Fibroblast of skin of back (primary cell): ENCODE measurements at regions not wholly inside any gene's neighbourhood (a gene's known extent, or its start where the extent isn't known, plus 50 kb on each side); places are given as distances from the start of the nearest gene placed in this dataset.

ENCODE experiments used
- DNase-seq: peaks from one replicate; pipeline ENCODE4 v3.0.0-alpha.2; 2013

DNA sequence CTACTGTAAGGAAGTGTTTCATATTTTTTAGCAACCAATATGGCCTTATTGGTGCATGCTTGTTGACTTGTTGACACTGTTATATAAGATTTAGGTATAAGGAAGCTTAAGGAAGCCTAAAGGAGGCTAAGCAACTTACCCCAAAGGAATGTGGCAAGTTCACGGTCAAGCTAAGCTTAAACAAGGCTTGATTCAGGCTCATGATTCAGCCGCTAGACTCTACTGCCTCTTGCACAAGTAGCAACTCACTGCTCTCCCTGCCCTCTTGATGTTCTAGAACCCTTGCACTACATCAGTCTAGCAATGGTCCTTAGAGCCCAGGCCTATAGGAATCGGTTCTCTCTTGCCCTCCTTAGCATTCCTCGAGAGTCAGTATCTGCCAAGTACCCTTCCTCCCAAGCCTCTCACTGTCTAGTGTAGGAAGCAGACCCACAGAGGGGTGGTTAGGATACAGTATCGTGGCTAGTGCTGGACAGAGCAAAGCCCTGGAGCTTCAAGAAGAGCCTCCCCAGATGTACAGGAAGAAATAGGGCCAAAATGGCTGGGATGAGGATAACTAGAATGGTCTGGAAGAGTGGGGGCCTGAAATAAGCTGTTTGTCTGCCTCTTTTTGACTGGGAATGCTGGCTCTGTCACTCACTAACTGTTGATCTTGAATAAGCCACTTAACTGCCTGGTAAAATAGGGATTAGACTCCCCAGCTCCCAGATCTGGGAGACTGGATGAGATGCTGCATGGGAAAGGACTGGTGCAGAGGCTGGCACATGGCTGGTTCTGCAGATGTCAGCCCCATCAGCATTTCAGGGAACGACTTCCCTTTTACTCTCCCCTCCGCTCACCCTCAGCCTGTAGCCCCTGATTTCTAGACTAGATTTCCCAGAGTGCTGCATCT, 122.2 kb downstream of the NAV1 start:
- no peak for DNase-seq

DNA sequence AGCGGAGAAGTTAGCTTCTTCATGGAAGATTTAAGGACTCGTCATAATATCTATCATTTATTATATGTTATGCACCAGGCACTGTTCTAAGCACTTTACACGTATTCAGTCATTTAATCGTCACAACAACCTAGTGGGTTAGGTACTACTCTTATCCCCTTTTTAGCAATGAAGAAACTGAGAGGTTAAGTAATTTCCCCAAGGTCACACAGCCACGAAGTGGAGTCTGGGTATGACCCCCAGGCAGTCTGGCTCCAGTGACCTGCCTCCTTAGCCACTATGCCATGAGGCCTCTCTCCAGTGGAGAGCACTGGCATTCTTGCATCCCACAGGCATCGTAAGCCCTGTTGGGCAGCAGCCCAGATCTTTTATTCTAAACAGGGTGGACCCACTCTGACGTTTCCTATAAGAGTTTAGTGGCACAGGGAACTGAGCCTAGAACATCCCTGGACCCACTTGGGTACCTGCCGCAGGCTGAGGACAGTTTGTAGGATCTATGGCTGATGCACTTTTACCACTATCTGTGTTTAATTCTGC, 123.0 kb downstream of the NAV1 start:
- DNase-seq, result no peak

DNA sequence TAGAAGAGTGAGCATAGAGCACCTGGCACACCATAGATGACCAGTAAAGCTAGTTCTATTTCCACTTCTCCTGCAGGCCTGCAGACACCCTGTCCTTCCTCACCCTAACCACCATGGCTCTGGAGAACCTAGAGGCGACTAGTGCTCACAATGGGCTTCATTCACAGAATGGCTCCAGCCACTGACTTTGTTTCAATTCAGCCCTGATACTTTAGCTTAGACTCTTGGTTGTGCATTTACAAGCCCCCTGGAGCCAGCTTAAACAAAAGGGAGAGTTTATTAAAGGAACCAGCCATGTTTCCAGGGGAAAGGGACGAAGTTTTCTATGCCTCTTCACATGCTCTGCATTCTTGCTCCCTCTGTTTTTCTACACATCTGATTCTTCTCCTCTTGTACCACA, 123.7 kb downstream of the NAV1 start:
- DNase-seq, result no peak

DNA sequence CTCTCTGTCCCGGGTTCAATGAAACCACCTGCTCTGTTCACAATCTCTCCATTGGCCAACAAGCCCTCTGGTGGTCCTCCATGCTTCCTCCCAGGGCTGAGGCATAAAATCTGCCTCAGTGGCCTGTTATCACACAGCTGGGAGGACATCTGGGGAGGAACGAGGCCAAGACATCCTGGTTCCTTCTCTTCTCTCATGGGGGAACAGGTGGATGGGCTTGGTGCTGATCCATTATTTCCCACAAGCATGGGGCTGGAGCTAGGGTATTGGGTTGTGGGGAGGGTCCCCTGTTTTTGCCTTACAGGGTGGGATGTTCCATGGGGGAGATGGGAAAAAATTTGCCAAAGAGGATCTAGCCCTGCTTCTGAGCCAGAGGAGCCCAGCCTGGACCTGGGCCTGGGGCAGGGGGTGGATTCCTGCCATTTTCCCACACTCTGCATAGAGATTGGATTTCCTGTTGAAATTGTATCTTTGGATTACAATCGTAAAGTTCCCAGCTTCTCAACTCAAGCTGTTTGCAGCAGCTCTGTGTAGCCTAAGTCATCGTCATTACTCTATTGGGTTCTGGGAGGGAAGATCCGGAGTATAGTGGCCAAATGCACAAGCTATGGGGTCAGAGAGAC, 124.7 kb downstream of the NAV1 start:
- DNase-seq, result no peak

DNA sequence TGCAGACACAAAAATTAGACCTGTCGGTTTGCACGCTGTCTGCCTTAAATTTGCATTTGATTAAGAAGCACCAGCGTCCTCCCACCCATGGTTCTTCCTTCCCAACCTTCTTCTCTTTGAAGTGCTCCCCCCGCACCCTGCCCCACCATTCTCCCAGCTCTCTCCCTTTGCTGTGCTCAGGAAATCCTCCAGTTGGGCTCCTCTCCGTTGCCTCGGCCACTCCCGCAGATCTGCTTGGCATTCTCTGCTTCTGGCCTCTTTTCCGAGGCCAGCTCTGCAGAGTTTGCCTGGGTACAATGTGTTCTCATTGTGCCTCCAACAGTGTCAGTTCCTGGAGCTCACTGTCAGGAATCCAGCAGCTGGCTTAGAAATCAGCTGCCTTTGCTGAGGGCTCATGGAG, 126.1 kb downstream of the NAV1 start:
- no peak for DNase-seq

DNA sequence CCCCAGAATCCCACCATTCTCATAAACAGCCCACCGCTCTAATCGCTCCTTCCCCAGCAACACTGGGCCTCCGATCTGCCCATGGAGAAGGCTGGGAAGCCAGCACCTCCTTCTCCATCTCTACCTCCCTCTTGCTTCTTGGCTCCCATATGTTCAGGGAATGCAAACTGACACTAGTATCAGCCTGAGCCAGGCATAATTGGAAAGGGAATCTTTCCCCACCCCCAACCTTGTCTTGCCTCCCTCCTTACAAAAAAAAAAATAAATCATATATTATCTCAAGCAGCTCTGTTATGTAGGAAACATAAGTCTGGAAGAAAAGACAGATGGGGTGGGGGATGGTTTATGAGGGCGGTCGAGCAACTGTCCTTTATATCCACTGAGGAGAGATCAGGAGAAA, 127.2 kb downstream of the NAV1 start:
- DNase-seq, result no peak

DNA sequence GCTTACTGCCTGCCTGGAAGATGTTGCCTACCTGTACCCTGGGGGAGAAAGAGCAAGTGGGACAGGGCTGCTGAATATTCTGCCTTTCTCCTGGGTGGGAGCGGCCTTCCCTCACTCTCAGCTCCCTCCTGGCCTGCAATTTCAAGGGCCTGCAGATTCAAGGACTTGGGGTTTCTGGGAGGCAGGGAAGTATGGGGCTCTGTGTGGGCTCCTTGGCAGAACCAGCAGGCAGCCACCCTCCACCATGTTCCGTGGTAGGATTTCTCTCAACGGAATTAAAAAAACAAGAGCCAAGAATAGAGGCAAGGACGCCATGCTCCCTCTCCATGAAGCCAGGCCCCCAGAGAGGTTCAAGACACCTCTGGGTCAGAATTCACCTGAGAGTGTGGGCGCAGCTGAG, 127.7 kb downstream of the NAV1 start:
- no peak for DNase-seq

DNA sequence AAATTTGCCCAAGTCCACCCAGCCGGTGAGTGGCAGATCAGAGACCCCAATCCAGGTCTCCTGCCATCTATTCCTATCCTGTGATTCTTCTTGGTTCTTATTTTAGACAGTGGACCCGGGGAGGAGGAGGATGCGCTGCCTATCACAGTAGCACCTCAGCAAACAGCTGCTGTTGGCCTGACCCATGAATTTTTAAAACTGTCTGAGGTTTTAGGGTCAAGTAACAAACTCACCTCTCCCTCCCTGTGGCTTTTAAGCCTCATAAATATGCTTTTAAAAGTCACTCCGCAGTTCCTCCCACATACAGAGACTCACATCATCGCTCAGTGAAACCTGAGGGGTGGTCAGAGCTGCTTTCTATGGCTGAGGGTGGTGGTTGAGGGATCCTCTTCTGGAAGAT, 128.6 kb downstream of the NAV1 start:
- no peak for DNase-seq

DNA sequence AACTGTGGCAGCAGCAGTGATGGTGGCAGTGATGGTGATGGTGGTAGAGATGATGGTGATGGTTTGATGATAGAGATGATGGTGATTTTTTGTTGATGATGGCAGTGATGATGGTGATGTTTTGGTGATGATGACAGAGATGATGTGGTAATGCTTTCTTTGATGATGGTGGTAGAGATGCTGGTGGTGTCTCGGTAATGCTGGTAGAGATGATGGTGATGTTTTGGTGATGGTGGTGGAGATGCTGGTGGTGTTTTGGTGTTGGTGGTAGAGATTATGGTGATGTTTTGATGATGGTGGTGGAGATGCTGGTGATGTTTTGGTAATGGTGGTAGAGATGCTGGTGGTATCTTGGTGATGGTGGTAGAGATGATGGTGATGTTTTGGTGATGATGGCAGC, 131.6 kb downstream of the NAV1 start:
- no peak for DNase-seq

DNA sequence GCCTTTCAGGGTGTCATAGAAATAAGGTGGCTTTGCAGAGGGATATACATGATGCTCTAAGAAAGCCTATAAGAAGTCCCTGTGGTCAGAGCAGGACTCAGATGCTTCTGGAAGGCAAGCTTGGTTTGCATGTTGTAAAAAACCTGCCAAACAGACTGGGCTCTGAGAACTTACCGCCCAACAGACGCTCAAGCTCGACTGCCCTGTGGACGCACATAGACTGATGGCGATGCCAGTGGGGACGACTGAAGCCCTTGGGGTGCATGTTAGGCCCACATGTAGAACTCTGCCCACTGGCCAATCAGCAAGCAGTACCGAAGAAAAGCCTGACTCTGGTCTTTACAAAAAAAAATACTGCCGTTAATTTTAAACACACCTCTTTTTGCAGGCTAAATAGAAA, 133.8 kb downstream of the NAV1 start:
- no peak for DNase-seq

DNA sequence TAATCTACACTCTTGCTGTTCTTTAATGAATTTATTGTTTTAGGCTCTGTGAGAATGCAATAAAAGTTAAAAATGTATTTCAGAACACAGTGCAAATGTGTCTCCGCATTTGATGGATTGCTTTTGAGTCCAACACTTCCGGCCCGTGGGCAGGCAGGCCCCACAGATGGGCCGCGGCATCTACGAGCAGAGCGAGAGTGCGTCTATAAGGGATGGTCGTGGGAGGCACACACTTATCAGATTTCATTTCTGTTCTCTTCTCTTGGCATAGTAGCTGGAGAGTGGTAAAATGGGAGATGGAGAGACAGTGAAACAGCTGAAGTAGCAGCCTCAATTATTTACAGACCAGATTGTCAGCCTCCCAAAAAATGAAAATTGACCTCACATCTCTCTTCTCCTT, 134.2 kb downstream of the NAV1 start:
- no peak for DNase-seq

DNA sequence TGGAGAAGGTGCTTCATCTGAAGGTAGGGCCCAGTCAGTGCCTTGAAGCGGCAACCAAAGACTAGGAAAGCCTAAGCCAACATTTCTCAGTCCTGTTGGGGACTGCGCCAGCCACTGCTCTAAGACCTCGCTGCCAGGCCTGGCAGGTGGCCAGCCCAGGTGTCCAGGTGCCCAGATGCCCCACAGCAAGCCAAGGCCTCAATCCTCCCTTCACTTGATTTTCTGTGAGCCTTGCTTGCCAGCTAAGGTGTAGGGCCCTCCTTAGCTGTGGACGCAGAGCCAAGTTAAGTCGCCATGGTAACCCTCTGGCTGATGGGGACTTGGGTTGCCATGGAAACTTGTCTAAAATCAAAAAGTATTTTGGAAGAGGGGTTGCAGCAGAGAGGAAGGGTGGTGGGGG, 135.0 kb downstream of the NAV1 start:
- no peak for DNase-seq

DNA sequence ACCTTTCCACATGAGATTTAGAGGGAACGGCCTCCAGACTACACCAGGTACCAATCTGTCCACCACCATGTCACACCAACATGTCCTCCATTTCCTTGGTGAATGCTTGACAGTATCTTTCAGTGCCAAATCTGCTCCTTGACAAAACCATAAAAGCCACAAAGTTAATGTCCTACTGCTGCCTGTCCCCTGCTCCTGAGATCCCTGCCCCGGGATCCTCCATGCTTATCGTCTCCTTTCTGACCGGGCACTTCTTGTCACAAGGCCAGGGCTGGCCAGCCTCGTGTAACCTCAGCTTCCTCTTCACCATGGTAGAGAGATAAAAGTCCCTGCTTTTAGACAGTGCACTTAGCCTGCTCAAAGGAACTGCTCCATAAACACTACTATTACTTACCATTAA, 136.2 kb downstream of the NAV1 start:
- peak; percentile 22 for DNase-seq

DNA sequence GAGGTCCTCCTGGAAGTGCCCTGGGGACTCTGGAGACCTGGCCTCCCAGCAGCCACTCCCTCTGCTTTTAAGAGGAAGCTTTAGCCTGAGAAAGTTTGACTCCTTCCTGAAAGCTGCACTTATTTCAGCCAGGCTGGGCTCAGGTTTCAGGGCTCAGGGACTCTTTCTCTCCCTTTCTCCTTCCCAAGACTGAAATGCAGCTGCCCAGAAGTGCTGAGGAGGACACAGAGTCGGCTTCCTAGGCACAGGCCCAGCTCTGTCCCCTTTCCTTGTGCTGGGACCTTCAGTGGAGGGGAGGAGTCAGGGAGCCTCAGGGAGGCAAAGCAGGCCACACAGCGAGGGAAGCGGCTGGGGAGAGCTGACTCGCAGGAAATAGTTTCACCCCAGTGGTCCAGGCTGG, 137.3 kb downstream of the NAV1 start:
- peak; percentile 62 for DNase-seq

DNA sequence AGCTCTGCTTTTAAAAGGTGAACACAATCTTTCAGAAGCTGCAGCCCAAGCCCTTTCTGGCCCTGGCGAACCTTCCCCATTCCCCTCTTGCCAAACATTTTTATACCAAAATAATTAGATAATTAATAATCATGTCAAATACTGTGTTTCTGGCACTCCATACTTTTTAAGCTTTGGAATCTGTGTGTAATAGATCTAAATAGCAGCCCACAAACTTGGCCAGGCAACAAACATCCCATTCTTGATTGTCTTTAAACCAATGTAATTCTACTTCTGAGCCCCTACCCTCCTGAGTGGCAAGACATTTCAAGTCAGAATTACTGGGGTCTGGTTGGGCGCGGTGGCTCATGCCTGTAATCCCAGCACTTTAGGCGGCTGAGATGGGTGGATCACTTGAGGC, 137.7 kb downstream of the NAV1 start:
- DNase-seq, result no peak

DNA sequence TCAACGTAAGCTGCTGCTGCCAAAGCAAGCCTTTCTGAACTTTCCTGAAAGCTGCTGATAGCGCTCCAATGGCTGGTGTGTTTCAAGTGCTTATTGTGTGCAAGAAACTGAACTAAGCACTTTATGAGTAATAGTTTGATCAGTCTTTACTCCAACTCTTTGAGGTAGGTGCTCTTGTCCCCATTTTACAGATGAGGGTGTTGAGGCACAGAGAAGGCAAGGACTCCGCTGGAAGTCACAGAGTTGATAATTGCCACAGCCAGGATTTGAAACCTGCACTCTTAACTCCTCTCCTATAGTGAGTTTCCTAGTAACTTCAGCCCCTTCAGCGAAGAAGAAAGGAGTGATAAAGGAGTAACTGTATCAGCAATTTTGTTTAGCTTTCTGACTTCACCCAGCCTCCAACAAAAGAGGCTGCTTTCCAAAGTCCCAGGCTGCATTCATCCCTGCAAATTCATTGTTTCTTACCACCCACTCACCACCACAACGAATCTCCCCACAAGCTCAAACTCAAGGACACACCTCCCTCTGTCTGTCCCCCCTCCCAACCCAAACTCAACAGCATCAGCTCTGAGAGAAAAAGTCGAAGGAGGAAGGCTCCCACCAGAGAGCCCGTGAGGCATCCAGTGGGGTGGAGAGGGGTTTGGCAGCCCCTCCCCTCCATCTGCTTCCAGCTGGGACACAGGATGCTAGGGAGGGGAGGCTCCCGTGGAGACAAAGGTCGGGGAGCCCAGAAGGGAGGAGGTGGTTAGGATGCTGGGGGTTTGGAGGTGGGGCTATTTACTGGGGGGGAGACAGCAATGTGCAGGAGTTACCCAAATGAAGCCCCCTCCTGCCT, 139.6 kb downstream of the NAV1 start:
- DNase-seq, result no peak

DNA sequence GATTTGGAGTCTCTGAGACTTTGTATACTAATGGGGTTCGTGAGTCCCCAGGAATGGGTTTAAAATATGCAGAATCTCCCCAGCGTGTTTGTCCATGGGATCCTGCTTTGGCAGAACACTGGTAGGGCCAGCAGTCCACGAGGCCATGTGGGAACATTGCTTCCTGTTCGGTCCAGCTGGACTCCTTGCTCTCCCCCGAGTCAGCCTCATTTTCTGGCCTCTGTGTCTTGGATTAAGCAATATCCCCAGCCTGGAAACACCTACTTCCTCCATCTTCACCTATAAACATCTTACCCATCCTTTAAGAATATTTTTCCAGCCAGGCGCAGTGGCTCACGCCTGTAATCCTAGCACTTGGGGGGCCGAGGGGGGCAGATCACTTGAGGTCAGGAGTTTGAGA, 142.4 kb downstream of the NAV1 start:
- no peak for DNase-seq

DNA sequence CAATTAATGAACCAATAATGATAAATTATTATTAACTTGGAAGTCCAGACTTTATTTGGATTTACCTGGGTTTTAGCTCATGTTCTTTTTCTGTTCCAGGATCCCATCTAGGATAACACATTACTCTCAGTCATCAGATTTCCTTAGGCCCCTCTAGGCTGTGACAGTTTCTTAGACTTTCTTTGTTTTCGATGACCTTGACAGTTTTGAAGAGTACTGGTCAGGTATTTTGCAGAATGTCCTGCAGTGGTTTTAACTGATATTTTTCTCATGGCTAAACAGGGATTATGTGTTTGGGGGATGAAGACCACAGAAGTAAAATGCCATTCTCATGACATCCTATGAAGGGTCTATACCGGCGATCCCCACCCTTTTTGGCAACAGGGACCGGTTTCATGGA, 144.0 kb downstream of the NAV1 start:
- DNase-seq, result no peak

DNA sequence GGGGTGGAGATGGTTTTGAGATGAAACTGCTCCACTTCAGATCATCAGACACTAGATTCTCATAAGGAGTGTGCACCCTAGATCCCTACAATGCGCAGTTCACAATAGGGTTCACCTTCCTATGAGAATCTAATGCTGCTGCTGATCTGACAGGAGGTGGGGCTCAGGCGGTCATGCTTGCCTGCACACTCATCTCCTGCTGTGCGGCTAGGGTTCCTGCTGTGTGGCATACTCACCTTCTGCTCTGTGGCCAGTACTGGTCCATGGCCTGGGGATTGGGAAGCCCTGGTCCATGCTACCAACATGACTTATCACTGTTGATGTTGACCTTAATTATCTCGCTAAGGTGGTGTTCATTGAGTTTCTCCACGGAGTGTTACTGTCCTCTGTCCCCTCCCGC, 144.5 kb downstream of the NAV1 start:
- DNase-seq, result no peak

DNA sequence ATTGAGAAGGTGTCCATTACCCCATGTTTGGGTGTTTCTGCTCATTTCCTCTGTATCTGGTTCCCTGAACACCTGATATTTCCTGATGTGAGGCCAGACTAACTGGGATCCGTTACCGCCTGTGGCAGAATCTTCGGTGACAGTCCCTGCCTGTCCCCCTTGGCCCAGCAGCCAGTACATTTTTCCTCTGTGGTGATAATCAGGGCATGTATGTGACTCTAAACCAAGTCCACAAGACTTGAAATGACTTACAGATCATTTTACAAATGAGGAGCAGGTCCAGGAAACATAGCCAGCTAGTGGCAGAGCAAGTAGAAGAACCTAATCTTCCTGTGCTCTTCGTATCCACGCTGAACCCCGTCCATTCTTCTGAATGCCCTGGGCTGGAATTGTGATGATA, 143.5 kb upstream of the IPO9 start:
- no peak for DNase-seq

DNA sequence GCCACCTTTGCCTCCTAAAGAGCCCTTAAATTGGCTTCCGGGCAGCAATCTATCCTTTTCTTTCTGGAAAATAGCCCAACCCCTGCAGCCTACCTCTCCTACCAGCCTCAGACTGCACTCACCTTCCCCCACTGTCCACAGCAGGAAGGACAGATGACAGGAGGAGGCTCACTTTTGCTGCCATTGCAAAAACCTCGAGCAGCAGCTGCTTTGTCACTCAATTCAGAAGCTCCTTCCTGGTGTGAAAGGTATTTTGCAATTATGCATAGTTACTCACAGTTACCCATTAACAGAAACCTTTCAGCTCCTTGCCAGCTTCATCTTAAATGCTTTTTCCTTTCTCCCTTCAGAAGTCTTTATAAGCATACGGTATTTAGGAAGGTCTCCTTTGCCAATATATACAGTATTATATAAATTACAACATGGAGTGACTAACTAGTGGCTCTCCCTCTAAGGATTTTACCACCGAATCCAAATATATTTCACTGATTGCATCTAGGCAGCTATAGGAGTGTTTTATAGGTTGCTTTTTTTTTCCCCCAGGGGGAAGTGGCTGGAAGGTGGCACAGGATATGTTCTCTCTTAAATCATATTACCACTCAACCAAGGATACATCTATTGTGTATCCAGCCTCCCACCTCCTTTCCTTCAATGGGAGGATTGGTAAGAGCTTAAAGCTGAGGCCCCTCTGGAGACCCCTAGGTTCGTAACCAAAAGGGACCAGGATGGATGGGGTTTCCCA, 142.1 kb upstream of the IPO9 start:
- no peak for DNase-seq

DNA sequence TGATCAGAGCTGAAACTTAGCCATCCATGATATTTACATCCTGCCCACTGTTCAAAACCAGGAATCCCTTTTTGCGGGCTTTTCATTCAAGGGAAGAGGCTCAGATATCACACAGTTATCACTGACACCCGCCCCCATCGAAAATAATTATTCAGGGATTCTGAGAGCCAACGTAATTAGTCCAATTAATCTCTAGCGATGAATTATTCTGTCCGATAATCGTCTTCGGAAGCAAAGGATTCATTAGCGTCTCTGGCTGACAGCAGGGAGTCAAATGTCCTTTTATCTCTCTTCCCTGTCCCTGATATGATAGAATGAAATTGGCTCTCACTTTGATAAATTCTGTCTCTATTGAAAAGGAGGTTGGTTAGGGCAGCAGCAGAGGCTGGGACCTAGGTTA, 140.4 kb upstream of the IPO9 start:
- no peak for DNase-seq

DNA sequence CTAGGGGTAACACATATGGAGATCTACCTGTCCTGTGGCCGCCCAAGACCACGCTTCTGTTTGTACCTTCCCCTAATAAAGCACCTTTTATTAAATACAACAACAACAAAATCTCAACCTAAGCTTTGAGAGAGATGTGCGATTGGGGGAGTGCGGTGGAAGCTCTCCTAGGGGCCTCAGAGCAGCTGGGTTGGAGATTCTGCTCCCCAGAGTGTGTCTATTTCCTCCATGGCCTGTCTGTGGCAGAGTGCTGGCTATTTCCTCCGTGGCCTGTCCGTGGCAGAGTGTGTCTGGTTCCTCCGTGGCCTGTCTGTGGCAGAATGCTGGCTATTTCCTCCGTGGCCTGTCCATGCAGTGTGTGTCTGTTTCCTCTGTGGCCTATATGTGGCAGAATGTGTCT, 139.3 kb upstream of the IPO9 start:
- no peak for DNase-seq
